ENCODE measurements at regions not wholly inside any gene's neighbourhood (a gene's known extent, or its start where the extent isn't known, plus 50 kb on each side); places are given as distances from the start of the nearest gene placed in this dataset.

DNA sequence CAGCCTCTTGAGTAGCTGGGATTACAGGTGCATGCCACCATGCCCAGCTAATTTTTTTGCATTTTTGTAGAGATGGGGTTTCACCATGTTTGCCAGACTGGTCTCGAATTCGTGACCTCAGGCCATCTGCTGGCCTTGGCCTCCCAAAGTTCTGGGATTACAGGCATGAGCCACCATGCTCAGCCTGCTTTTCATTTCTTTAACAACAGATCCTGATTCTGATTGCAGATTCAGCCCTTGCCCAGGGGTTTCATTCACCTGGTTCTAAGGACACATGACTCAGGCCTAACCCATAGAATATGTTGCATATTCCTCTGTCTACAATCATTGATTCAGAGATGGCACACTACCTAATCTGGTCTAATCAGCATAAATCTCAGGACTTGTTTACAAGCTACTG, 56.1 kb upstream of the CCDC112 start:
- TF ChIP-seq, protein P1, sequence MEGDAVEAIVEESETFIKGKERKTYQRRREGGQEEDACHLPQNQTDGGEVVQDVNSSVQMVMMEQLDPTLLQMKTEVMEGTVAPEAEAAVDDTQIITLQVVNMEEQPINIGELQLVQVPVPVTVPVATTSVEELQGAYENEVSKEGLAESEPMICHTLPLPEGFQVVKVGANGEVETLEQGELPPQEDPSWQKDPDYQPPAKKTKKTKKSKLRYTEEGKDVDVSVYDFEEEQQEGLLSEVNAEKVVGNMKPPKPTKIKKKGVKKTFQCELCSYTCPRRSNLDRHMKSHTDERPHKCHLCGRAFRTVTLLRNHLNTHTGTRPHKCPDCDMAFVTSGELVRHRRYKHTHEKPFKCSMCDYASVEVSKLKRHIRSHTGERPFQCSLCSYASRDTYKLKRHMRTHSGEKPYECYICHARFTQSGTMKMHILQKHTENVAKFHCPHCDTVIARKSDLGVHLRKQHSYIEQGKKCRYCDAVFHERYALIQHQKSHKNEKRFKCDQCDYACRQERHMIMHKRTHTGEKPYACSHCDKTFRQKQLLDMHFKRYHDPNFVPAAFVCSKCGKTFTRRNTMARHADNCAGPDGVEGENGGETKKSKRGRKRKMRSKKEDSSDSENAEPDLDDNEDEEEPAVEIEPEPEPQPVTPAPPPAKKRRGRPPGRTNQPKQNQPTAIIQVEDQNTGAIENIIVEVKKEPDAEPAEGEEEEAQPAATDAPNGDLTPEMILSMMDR (conservative IDR thresholded peaks at IDR 0.05; ENCODE audit: low read depth, low read length), result no peak
- TF ChIP-seq EZH2 (IDR thresholded peaks at IDR 0.05; ENCODE audit: low read length, unreplicated experiment), result no peak
